ENCODE measurements at regions not wholly inside any gene's neighbourhood (a gene's known extent, or its start where the extent isn't known, plus 50 kb on each side); places are given as distances from the start of the nearest gene placed in this dataset.

DNA sequence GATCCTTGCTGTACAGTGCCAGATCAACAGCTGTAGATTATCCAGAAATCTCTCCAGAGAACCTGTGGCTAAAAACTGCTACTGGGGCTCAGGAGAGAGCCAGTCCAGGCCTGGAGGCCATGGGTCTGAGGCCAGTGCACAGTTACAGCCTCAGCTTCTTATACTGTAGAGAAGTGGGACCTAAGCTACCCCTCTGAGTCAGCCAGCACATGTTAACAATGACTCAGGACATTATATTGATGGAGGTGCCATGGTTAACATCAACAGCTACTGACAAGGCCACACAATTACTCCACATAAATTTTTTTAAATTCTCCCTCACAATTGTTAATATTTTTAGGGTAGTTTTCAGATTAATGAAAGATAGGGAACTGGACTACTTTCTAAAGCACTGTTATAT, 138.5 kb downstream of the RBM26 start:
- DNase-seq: no peak

GRCh38 chr13:79258489-79258888, 147.6 kb downstream of the RBM26 start:
- DNase-seq: no peak

GRCh38 chr13:79246578-79246949, 159.5 kb downstream of the RBM26 start:
- no peak for DNase-seq

- no peak for DNase-seq
Measured at GRCh38 chr13:79245937-79246577, 160.0 kb downstream of the RBM26 start.

DNA sequence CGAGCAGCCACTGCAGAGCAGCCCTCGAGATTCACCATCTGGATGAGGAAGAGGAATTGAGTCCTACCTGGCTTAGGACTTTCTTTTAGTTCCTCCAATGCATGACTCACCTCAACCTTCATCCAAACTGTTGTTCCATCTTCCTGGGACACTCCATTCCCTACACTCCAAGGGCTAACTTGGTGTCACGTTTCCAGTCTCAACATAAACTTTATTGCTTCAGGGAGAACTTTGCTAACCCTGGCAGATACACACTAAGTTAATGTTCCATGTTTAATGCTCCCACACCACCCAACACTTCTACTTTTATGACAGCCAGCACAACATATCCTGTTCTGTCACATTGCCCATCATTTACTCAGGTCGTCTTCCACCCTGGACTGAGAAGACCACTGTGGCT, 164.4 kb downstream of the RBM26 start:
- no peak for DNase-seq

DNA sequence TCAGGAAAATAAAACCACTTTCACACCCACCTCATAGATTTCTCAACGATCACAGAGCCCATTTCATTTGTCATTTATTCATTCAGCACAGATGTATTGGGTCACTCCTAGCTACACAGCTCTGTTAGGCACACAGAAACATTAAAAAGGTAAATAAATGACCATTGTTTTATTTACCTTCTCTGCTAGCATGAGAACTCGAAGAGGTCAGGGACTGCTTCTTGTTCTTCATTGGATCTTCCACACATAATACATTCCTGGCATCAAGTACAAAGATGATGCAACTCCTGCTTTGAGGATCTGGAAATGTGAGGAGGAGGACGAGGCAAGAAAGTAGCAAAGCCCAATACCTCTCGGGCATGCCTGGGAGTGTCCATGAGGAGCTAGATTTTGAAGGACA, 168.1 kb downstream of the RBM26 start:
- no peak for DNase-seq

GRCh38 chr13:79231887-79232286, 174.2 kb downstream of the RBM26 start:
- DNase-seq: no peak

GRCh38 chr13:79229761-79230160, 176.3 kb downstream of the RBM26 start:
- no peak for DNase-seq

- DNase-seq: no peak
Measured at GRCh38 chr13:79228972-79229371, 177.1 kb downstream of the RBM26 start.

DNA sequence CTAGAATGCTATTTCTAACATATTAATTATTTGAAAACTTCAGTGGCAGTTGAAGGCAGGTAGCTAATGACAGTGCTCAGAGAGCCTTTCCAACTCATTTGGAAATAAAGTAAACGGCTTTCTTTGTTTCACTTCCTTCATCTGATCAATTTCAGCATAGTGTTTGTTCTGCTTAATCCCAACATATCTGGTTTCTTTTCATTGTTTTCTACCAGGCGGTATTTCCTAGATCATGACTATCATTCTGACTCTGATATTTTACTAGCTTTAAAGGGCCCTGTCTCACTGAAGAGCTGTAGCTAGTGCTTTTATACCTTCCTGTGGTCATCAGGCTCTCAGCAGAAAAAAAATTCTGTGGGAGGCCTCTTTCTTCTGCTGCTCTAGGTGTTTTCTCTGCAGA, 178.6 kb downstream of the RBM26 start:
- DNase-seq: no peak

GRCh38 chr13:79226938-79227337, 179.1 kb downstream of the RBM26 start:
- no peak for DNase-seq

GRCh38 chr13:79226250-79226649, 179.8 kb downstream of the RBM26 start:
- no peak for DNase-seq

DNA sequence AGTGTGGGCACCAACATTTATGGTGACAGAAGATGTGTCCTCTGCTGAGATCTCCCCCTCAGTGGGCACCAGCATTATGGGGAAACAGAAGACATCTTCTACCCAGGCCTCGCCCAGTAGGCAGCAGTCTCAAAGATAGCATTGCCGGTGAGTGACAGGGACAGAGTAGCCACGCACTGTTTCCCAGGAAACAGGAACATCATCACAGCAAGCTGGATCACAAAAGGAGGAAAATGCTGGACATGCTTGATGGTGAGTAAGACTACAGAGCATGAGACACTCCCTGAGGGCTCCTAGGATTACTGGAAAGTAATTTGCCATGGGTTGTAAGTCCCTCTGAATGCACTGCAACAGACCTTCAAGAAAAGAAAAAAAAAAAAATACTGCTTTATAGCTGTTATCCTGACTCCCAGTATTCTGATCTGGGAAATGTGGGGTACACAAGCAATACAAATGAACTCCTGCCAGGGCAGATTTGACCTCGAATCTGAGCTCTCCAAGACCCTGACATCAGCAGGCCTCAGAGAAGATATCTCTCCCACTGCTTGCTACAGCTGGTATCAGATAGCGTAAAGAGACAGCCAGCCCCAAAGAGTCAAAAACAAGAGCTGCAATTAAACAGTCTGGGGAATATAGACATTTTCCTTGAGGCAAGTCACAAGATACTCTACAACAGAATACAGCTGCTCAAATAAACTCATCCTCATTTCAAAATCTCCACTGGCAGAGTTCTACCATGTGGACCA, 180.4 kb downstream of the RBM26 start:
- no peak for DNase-seq

- no peak for DNase-seq
Measured at GRCh38 chr13:79222427-79223205, 183.4 kb downstream of the RBM26 start.

- DNase-seq: no peak
Measured at GRCh38 chr13:79212064-79212619, 193.9 kb downstream of the RBM26 start.

DNA sequence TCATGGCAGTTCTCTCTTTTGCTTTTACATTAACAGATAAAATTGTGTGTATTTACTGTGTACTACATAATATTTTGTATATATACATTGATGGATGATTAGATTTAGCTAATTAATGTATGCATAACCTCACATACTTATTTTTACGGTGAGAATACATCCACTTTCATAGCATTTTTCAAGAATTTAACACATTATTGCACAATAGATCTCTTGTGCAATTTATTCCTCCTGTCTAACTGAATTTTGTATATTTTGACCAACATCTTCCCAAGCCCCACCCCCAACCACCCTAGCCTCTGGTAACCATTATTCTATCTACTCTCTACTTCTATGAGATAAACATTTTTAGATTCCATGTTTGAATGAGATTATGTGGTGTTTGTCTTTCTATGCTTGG, 194.7 kb downstream of the RBM26 start:
- no peak for DNase-seq

DNA sequence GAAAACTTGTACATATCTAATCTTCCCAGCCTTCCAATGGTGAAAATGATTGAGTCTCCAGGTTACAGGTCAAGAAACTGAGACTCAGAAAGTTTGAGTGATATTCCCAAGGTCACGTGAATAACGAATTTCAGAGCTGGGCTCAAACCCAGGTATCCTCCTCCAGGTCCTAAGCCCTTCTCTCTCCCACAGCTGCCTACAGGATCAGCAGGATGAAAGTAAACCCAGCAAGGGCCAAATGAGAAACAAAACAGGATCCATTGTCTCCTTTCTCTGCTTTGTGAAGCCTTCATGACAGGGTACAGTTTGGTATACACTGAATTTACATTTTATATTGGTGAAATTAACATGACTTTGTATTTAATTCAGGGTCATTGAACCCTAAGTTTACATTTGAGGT, 208.1 kb downstream of the RBM26 start:
- DNase-seq: no peak

DNA sequence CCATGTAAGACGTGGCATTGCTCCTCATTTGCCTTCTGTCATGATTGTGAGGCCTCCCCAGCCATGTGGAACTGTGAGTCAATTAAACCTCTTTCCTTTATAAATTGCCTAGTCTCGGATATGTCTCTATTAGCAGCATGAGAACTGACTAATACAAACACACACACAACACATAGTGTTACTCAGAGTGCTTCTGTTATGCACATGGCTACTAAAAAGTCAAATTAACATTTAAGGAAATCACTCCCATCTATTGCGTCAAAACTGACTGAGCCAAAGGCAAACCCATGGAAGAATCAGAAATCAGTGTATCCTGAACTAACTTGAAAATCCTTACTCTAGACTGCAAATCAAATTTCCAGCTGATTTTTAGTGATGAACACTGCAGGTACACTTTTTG, 209.2 kb downstream of the RBM26 start:
- DNase-seq: no peak

DNA sequence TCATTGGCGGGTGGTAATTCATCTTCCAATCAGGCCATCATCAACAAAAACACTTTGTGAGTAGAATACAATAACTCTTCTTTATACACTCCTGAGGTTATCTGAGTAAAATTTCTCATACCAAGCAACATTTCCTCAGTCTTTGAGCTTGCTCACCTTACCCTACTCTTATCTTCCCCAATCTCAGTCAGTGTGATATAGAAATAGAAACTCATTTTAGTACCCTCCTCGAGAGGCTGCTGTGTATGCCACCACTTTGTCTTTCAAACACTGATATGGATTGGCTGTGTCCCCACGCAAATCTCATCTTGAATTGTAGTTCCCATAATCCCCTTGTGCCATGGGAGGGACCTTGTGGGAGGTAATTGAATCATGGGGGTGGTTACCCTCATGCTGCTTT, 209.7 kb downstream of the RBM26 start:
- DNase-seq: no peak

DNA sequence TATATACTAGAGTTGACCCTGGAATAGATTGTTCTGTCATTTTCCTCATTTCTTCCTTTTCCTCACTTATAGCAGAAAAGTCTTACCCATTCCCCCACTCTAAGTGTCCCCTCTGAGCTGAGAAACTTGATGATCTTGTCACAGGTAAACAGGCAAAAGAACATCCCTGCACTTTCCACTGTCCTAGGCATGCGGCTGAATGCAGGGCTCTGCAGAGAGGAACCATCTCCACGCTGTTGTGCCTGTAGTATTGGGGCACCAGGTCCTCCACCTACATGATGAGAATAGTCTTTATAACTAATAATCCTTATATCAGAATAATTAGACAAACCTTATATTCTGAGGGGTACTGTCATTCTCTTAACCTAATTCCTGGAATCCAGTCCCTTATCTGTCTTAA, 211.3 kb downstream of the RBM26 start:
- no peak for DNase-seq

- DNase-seq: no peak
Measured at GRCh38 chr13:79194272-79194671, 211.8 kb downstream of the RBM26 start.

DNA sequence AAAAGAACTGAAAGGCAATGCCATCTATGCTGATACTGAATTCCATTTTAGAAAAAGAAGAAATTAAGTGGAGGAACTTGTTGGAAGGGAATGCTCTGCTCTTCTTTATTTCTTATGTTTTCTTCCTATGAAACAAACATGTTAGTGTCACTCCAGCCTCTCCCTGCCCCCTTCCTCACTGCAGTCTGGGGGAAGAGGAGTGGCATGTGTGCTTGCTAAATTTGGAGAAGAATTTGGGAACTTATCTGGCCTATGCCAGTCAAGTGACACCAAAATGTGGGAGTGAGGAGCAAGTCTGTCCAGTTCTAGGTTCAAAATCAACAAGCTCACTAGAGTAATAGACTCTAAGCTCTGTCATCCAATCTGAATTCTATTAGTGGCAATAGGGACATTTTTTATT, 214.6 kb downstream of the RBM26 start:
- no peak for DNase-seq

- DNase-seq: no peak
Measured at GRCh38 chr13:79190932-79191331, 215.1 kb downstream of the RBM26 start.

Measured in renal pelvis (tissue), 1 donor.